PC-9 (cell line): ENCODE measurements at regions not wholly inside any gene's neighbourhood (a gene's known extent, or its start where the extent isn't known, plus 50 kb on each side); places are given as distances from the start of the nearest gene placed in this dataset.

Experiments
- BruUV-seq: library from RNA; stranded (reverse); fragments of 400-500 nt; replicated peaks from 2 replicates; lab custom pipeline; 2021; lab: Mats Ljungman, UMichigan
- CTCF ChIA-PET: fragments of 300-600 bp; sonication (Branson Sonifier 250); formaldehyde crosslinking; loops from one replicate; lab custom pipeline; 2022; ENCODE audit warnings: antibody characterized with exemption; lab: Charles Lee
- POLR2A ChIA-PET: fragments of 300-600 bp; sonication (Branson Sonifier 250); formaldehyde crosslinking; loops from one replicate; lab custom pipeline; 2022; ENCODE audit warnings: antibody characterized with exemption; ENCODE audit not compliant: unreplicated experiment; lab: Charles Lee
- DNase-seq, 2 experiments: peaks; one replicate each; pipeline versions ENCODE4 v3.0.0 to v3.0.0-alpha.2; 2015 to 2022; ENCODE audit warnings: mixed read lengths in 1 of 2
- H2AFZ ChIP-seq: fragments of 200-600 bp; sonication (generic); 2 replicates; pipeline ENCODE4 v1.8.1; 2017; ENCODE audit warnings: antibody characterized with exemption
- H3F3A ChIP-seq: fragments of 200-600 bp; sonication (generic); 2 replicates; pipeline ENCODE4 v1.8.1; 2017; ENCODE audit warnings: antibody characterized with exemption, mild to moderate bottlenecking, low read depth; ENCODE audit not compliant: insufficient read depth
- H3K27ac ChIP-seq: fragments of 200-600 bp; sonication (generic); 2 replicates; pipeline ENCODE4 v1.6.1; 2016; ENCODE audit warnings: mixed run types
- H3K27me3 ChIP-seq: fragments of 200-600 bp; sonication (generic); 2 replicates; pipeline ENCODE4 v1.6.1; 2016; ENCODE audit warnings: low read depth, mixed run types; ENCODE audit not compliant: insufficient read depth
- H3K36me3 ChIP-seq: fragments of 200-600 bp; sonication (generic); 2 replicates; pipeline ENCODE4 v1.6.1; 2016; ENCODE audit warnings: low read depth, mixed run types
- H3K4me1 ChIP-seq: fragments of 200-600 bp; sonication (generic); replicated peaks from 2 replicates; pipeline ENCODE4 v1.6.1; 2016; ENCODE audit warnings: mixed run types; ENCODE audit not compliant: insufficient read depth
- H3K4me2 ChIP-seq: fragments of 200-600 bp; sonication (generic); 2 replicates; pipeline ENCODE4 v1.6.1; 2017; ENCODE audit warnings: mixed run types
- H3K4me3 ChIP-seq: fragments of 200-600 bp; sonication (generic); 2 replicates; pipeline ENCODE4 v1.6.1; 2016; ENCODE audit warnings: mixed run types
- H3K79me2 ChIP-seq: fragments of 200-600 bp; sonication (generic); 2 replicates; pipeline ENCODE4 v1.6.1; 2017; ENCODE audit warnings: low read depth, mixed run types
- H3K9me2 ChIP-seq: fragments of 200-600 bp; sonication (generic); 2 replicates; pipeline ENCODE4 v1.8.1; 2017; ENCODE audit warnings: mild to moderate bottlenecking; ENCODE audit not compliant: insufficient read depth
- H3K9me3 ChIP-seq: fragments of 200-600 bp; sonication (generic); 2 replicates; pipeline ENCODE4 v1.8.1; 2016; ENCODE audit warnings: low read depth; ENCODE audit not compliant: insufficient read depth
- H4K20me1 ChIP-seq: fragments of 200-600 bp; sonication (generic); 2 replicates; pipeline ENCODE4 v1.8.1; 2017; ENCODE audit not compliant: insufficient read depth
- CTCF ChIP-seq: fragments of 200-600 bp; sonication (generic); conservative IDR thresholded peaks from 2 replicates; pipeline ENCODE4 v1.6.1; 2017; ENCODE audit warnings: mixed run types, antibody characterized with exemption, mild to moderate bottlenecking, moderate library complexity
- EZH2 ChIP-seq: fragments of 200-600 bp; sonication (generic); IDR thresholded peaks from 2 replicates; pipeline ENCODE4 v1.8.0; 2017; ENCODE audit warnings: antibody characterized with exemption, low read depth
- intact Hi-C: fragments of 100-400 bp; cut with micrococcal nuclease; formaldehyde crosslinking; loops from one replicate; pipeline ENCODE4 v1.10.0; 2022; ENCODE audit not compliant: unreplicated experiment

GRCh38 chr20:18916886-18917750, 103.5 kb downstream of the SCP2D1 start:
- Histone ChIP-seq H3K4me1 (peaks cover 23% of the 10 kb centered on the region), H2AFZ (no peak overlapping the region), H3K9me2 (no peaks in the 10 kb centered on the region), H3K4me2 (no peak overlapping the region), H3K36me3 (no peaks in the 10 kb centered on the region), H3K79me2 (no peaks in the 10 kb centered on the region), H4K20me1 (no peaks in the 10 kb centered on the region), H3F3A (no peaks in the 10 kb centered on the region; the same call in 1 of the 2 replicates), H3K27me3 (no peaks in the 10 kb centered on the region), H3K9me3 (no peaks in the 10 kb centered on the region), H3K27ac (no peak overlapping the region), H3K4me3 (no peak overlapping the region)
- no peak for TF ChIP-seq CTCF
- no peak for TF ChIP-seq EZH2
- intact Hi-C loops, result no loop called here
- POLR2A ChIA-PET, result interaction anchor here (0.6 to 0.7 kb wide), 2 partner anchors 742 to 934 kb away, joined by 5 to 7 read pairs; no protein-coding TSS in a partner anchor
- no TSS peak for BruUV-seq
- DNase-seq, result no peak
- CTCF ChIA-PET, result no interaction called here

- Histone ChIP-seq H3K27ac (no peak overlapping the region), H3K9me2 (no peaks in the 10 kb centered on the region), H3K27me3 (no peaks in the 10 kb centered on the region), H3K4me3 (no peak overlapping the region), H2AFZ (no peak overlapping the region), H3K79me2 (no peaks in the 10 kb centered on the region), H3K36me3 (no peaks in the 10 kb centered on the region), H3K4me1 (0 out of 2 replicates have a peak, but pooled peaks cover 5% of the 10 kb centered on the region), H3K4me2 (no peak overlapping the region), H4K20me1 (no peaks in the 10 kb centered on the region), H3K9me3 (no peaks in the 10 kb centered on the region), H3F3A (no peaks in the 10 kb centered on the region)
- DNase-seq, result no peak
- no peak for TF ChIP-seq CTCF
- TF ChIP-seq EZH2, result no peak
- POLR2A ChIA-PET, result no interaction called here
- intact Hi-C loops, result no loop called here
- CTCF ChIA-PET, result no interaction called here
- BruUV-seq, result no TSS peak
These were observed 106.4 kb downstream of the SCP2D1 start for GRCh38 chr20:18919996-18920395.

- TF ChIP-seq EZH2 (no peak), CTCF (no peak)
- Histone ChIP-seq H4K20me1 (no peaks in the 10 kb centered on the region), H3K79me2 (no peaks in the 10 kb centered on the region), H3K4me3 (no peak overlapping the region), H3K9me3 (no peaks in the 10 kb centered on the region), H3K27ac (no peak overlapping the region), H3K27me3 (no peaks in the 10 kb centered on the region), H3K4me1 (0 out of 2 replicates have a peak, but pooled peaks cover 5% of the 10 kb centered on the region), H2AFZ (no peak overlapping the region), H3K36me3 (no peaks in the 10 kb centered on the region), H3F3A (no peaks in the 10 kb centered on the region), H3K9me2 (no peaks in the 10 kb centered on the region), H3K4me2 (no peak overlapping the region)
- ChIA-PET CTCF (no interaction called here), POLR2A (no interaction called here)
- no TSS peak for BruUV-seq
- intact Hi-C loops, result no loop called here
- DNase-seq, result peak in 1 of 2 experiments; percentile 39
These were observed 107.7 kb downstream of the SCP2D1 start for GRCh38 chr20:18921291-18921690.
